IPS-NIHi7 (cell line): ENCODE measurements at regions not wholly inside any gene's neighbourhood (a gene's known extent, or its start where the extent isn't known, plus 50 kb on each side); places are given as distances from the start of the nearest gene placed in this dataset.

Source experiments
- DNase-seq: peaks from one replicate; pipeline ENCODE4 v3.0.0; 2012; ENCODE audit warnings: mixed read lengths; ENCODE audit errors: extremely low spot score

DNA sequence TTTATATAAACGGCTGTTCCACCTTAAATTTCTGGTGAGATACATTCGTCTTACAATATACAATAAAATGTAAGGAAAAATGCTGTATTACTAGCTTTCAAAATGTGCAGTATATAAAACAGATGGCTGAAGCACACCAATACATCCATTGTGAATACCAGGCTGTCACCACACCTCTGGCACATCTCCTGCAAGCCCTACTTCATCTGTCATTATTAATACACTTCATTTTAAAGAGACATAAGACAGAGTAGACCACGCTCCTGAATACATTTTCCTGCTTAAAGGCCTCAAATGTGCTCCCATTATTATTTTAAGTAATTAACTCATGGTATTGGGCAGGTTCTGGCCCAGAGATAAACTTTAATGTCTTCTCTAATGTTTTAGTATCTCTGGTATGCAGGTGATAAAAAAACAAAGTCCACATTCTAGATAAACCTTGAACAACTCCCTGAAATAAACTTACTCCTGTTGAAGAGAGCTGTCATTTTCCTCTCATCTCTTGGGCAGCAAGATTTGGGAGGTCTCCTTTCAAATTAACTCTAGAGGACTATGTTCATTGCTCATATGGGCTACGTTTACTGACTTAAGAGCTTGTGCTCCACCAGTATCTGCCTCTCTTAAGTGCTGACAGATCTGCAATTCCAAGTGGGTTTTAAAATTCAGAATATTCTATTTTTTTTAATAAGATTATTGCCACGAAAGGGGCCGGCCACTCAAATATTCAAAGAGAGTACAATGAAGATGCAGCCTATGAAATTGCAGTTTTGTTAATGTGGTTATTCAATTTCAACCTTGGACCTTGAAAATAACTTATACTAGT lies 396.5 kb upstream of the SEMA3D start:
- DNase-seq = no peak

DNA sequence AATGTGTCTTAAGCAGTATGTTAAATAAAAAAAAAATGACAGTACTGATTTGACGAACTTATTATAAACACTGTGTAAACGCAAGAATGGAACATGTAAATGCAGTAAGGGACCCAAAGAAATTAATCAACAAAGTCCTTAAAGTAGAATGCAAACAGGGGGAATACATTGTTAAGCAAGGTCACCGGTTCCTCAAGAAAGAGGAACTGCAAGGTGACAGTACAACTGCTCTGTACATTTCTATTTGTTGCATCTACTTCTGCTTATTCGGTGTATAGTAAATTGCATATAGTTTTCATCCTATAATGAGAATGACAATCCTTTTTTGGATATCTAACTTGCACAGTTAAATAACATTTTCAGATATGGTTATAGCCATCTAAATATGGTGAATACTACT lies 387.0 kb upstream of the SEMA3D start:
- no peak for DNase-seq

DNA sequence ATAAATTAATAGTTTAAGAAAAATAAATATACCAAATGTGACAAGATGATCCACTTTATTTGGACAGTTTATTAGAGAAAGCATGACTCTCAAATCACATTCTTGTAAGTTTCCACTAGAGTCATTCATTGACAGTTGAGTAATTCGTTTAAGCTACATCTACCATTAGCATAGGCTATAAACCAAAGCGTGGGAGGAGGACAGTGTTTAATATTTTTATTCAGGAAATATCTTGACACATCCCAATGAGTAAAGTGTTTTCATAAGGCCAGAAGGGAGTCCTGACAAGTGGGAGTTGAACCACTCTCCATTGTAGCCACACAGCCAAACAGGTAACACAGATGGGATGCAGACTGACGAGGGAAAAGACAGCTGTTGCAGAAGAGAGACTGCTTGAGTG lies 386.5 kb upstream of the SEMA3D start:
- no peak for DNase-seq

DNA sequence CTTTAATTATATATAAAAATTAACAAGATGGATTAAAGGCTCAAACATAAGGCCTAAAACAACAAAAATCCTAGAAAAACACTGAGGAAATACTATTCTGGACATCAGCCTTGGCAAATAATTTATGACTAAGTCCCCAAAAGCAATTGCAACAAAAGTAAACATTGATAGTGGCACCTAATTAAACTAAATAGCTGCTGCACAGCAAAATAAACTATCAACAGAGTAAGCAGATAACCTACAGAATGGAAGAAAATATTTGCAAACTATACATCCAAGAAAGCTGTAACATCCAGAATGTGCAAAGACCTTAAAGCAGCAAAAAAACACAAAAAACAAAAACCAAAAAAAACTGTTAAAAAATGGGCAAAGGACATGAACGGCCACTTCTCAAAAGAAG lies 384.0 kb upstream of the SEMA3D start:
- no peak for DNase-seq

DNA sequence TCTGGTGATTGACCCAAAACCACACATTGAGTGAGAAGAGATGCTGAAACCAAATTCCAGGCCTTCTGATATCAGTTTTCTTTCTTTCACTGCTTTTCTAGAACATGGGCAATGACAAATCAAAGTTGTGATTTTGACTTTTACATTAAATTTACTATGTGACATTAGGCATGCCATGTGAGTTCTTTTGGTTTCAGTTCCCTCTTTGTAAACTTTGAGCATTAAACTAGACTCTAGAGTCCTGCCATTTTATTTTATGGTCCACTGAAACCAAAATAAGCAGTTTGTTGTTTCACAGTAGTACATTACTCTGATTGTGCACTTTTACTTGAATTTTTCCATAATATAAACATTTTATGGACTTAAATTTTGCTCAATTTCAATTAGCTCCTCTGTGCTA lies 381.1 kb upstream of the SEMA3D start:
- DNase-seq = no peak

DNA sequence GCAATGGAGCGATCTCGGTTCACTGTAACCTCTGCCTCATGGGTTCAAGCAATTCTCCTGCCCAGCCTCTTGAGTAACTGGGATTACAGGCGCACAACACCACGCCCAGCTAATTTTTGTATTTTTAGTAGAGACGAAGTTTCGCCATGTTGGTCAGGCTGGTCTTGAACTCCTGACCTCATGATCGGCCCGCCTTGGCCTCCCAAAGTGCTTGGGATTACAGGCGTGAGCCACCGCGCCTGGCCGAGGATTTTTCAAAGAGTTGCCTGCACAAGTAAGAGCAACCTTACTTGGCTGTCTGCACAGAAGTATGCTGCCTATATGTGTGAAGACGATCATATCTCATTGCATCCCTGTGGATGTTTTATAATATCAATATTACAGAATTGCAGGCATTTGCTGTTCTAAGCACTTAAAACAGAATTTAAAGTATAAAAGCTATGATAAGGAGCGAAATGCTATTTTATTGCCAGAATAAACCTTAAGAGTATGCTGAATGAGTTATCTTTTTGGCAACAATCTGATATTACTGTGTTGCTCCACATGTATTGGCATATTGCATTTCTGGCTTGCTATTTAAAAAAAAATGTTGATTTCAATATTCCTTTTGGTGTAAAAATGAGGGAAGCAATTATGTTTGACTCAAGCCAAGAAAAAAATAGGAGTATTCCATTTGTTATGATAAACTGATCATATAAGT lies 379.4 kb upstream of the SEMA3D start:
- DNase-seq = no peak

DNA sequence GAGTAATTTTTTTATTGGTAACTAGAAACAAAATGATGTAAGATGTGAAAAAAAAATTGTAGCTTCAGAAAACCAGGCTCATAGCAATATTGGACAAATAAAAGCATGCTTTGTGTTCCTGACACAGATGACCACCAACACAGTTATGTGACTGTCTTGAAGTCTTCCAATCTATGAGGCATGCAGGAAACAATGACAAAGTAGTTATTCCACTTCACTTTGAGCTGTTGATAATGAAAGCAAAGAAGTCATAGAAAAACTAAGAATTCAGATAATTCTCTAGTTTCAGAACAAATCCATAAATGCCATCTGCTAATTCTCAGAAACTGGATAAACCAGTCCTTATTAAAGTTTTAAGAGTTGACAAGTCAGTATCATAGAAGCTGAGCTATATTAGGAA lies 378.4 kb upstream of the SEMA3D start:
- DNase-seq = no peak

DNA sequence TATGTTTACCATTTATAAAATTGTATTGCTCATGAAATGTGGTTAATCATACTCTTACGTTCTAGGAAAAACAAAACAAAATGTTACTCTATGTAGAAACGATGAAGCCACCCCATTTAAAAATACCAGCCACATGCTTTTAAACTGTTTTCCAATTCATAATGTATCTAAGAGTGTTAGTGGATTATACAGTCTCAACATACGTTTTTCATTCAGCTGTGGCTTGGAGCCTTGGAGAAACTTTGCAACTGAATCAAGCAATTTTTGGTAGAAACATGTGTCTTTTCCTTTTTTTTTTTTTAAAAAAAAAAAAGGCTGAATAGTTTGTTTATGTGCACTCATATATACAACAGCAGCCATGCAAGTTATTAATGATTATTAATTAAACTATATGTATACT lies 378.0 kb upstream of the SEMA3D start:
- no peak for DNase-seq

DNA sequence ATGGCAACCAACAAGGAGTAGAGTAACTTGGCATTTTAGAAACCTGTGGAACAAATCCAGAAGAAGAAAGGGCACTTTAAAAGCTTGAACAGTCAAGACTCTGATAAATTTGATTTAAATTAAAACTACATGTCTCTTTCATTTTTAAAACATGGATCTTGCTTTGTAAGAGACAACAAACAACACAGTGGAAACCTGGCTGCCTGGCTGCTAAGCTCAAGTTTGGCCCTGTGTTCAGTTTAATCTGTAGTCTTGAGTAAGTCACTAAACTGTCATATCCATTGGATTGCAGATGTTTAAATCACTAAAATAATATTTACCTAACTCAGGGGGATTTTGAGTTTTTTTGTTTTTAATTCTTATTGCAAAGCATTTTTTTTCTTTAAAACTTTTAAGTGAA lies 374.9 kb upstream of the SEMA3D start:
- no peak for DNase-seq

DNA sequence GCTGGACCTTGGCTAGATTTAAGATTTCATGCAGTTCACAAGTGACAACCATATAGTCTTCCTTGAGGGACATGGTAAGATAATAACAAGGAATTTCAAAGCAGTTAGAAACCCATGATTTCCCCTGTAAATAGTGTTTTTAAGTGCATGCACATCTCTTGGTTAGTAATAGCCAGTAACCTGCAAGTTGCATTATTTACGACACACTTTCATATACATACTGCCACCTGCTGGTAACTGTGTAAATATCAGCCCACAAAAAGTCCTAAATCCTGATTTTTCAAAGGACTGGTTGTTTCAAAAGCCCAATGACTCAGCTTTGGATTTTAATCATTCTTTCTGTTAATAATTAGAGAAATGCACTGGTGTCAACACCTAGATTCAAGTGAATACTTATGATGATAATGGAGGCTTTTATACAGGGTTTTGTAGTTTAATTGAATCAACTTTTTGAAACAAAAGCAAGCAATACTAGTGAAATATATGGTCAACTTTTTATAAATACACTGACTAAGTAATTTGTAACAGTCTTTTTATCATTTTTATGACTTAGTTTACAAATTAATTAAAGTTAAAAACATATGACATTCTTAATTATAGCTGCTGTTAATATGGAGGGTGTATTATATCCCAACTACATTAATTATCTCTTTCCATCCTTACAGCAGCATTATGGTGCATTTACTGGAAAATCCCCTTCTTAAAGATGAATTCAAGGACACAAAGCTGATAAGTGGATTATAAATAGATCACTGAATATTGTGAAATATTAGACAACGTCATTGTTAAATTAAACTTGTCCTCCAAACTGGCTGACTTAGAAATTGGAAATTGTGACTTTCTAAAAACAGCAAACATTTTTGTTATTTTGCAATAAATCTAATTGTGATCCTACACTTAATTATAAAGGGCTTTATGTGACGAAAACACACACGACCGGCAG lies 367.7 kb upstream of the SEMA3D start:
- peak; percentile 28 for DNase-seq

DNA sequence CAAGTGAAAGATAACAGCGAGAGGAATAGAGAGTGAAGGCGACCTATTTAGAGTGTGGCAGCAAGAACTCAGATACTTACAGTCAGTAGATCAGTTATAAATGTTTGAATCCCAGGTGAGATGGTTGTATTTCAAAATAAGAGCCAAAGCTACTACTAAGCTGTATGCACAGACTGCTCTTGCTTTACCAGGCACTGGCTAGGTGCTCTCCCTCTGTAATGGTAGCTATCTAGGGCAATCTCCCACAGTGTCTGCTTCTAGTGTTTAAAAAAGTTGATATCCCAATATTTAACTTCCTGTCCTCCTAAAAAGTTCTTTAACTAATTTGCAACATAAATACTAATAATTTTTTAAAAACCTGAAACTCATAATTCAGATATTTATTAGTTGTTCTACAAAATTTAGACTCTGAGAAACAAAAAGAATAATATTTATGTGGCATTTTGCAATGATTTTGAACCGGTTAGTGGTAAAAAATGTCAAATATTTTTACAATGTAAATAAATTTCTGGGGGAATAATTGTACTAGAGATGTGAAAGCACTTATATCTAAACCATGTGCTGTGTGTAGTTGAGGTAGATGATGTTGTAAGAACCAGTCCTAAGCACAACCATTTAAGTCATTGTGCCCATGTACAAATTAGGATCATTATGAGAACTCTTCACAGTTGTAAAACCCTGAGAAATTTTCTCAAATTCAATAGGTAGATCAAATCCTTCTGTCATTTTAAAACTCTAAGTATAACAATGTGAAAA lies 349.3 kb upstream of the SEMA3D start:
- no peak for DNase-seq

DNA sequence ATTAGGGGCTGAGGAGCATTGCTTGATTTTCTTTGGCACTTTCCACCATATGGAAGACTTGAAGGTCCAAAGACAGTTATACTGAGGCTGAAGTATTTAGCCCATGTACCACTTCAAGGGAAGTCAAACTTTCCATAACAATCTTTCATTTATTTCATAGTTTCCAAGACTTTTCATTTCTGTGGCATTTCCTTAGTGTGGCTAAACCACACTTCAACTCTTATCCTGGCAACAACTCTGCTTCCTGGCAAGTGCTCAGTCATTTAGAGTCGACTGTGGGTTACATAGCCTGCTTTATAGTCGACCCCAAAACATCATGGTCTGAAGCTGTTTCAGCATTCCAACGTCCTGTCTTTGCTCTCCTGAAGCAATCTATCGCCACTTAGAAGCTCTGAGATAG lies 343.0 kb upstream of the SEMA3D start:
- no peak for DNase-seq

DNA sequence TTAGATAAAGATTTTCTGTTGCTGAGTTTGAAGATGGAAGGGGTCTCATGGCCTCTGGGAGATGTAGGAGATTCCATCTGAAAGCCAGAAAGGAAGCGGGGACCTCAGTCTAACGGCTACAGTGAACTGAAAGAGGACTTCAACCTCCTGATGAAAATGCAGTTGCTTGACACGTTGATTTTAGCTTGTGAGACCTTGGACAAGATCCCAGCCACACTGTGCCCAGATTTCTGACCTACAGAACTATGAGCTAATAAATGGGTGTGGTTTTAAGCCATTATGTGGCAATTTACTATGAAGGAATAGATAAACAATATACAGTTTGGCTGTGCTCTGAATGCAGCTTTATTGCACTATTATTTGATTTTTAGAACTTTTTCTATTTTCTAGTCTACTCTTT lies 342.3 kb upstream of the SEMA3D start:
- no peak for DNase-seq

DNA sequence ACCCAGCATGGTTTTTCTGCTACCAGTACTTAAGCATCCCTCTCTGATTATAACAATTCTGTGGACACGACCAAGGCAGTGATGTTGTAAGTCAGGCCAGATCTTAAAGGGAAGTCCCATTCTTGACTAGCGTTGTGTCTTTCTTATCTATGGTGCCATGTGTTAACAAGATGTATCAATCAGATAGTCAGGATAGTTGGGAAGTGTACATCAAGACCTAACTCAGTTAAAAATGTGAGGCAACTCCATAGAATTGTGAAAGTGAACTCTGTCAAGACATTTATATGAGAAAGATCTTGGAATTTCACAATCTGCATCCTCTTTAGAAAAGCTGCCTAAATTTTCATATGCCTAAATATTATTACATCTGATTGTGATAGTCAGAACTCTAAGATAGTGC lies 341.7 kb upstream of the SEMA3D start:
- no peak for DNase-seq

DNA sequence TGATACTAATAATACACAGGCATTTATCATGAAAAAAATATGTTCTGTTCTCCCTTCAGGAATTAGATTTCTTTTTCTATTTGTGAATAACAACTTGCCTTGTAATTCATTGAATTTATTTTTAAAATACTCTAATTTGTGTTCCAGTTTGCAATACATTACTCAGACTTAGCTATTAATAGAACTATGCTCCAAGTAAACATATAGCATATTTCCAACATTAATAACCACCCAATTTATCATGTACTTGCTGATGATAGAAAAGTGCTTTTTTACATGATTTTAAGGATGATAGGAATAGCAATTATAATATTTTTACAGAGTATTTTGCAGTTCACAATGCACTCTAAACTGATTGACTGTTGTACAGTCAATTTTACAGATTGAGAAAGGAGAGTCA lies 338.8 kb upstream of the SEMA3D start:
- no peak for DNase-seq

DNA sequence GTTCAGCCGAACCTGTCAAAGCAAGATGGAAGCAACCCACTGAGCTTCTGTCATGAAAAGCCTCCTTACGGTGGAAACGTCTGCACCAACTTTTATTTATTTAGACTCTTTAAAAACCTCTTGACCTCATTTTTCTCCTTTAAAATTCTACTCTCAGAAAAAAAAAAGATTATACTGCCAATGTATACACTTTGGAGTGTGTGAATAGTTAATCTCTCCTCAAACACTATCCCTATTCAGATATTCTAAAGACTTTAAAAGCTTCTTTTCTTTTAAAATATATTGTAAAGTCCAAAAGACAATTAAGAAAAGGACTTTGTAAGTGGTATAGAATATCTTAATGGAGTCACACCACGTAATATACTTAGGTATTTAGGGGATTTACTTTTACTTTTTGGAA lies 335.2 kb upstream of the SEMA3D start:
- no peak for DNase-seq

DNA sequence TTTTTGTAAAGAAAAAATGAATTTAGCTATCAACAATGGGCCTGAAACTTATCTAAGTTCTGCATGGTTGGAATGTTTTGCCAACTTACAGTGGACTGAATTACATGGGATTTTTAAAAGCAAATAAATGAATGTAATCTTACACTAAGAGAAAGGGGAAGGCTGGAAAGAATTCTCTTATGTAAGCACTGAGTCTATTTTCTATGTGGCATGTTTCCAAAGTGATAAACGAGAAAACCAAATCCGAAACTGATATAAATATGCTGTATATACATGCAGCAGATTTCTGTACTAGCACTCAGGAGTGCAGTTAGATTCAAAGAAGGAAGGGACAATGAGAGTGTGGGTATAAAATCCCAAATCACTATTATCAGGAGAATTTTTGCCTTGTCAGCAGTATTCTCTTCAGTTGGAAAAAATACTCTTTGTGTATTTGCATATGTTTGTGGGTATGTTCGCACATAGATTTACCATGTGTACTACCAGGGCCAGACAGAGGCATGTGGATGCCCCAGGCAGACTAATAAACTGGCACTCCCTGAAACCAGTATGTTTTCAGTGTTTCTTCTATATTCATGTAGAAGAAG lies 334.3 kb upstream of the SEMA3D start:
- no peak for DNase-seq

DNA sequence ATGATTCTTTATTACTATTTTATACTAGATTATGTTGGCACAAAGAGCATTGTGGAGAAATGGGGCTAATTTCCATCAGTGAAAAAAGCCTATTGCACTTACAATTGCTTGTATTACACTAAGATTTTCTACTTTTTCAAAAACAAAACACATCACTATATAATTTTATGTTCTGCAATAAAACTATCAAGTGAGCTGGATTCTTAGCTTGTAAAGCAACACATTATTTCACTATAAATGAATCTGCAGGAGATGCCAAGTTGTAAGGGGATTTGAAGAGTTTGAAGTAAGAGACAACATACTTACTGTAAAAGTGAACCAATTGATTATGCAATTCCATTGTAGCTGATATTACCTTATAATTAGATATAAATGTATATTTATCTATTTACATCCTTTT lies 333.3 kb upstream of the SEMA3D start:
- no peak for DNase-seq

DNA sequence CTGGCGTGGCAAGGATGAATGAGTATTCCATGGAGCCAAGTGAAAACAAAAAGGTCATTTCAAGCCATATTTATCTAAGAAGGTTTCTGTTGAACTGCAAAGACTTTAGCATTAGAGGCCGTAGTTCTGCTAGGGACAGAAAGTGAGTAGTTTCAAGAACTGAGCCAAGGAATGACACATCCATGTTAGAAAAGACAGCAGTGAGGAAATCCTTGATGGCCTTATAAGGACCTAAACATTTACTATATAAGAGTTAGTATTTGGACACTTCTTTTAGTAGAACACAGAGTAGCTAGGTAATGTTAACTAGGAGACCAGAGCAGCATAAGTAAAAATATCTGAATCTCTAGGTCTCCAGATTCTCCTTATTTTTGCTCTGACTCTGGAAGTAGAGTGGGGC lies 329.8 kb upstream of the SEMA3D start:
- no peak for DNase-seq

DNA sequence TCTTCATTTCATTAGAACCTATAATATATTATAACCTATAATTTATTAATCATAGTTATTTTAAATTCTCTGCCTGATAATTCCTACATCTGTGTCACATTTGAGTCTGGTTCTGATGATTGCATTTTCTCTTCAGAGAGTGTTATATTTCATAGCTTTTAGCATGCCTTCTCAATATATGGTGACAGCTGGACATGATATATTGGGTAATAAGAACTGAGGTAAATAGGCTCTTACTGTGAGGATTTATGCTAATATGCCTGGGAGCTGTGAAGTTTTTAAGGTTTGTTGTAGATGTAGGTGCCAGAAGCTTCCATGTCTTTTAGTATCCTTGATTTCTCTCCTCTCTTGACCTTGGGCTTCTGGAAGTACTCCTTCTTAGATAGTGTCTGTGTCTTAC lies 325.9 kb upstream of the SEMA3D start:
- no peak for DNase-seq

DNA sequence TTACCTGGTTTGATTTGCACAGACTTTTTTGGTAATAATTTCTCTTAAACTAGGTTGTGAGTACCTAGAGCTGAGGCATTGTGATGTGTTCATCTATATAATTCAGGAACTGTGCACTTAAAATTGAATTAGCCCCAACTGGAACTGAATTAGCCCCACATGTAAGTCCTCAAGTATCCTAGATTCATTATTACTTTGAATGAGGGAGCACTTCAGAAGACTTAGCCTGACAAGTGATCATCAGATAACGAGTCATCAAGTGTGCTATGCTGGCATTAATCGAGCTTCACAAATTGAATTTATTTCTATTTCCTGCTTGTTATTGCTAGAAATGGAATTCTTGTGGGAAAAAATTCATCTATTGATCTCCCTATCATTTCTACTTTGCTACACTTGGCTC lies 323.4 kb upstream of the SEMA3D start:
- DNase-seq = no peak
